Heart right ventricle (tissue), 16 donors: ENCODE measurements at regions not wholly inside any gene's neighbourhood (a gene's known extent, or its start where the extent isn't known, plus 50 kb on each side); places are given as distances from the start of the nearest gene placed in this dataset.
A peak's percentile ranks its signal among the peaks of the same experiment; 100 is the strongest.
"Not testable (repeated sequence)": the region's sequence is repeated elsewhere in the genome, so short reads cannot be mapped to it uniquely, and the experiment has no call there.

ENCODE experiments used
- ATAC-seq, 8 donors: fragments of 200-7000 bp; cut with Tn5 transposase; one replicate each; pipeline ENCODE4 v1.9.1; 2020; ENCODE audit warnings: mild to moderate bottlenecking in 8 of 8, moderate library complexity in 8 of 8, moderate number of reproducible peaks in 1 of 8
- DNase-seq, 2 donors: peaks; one replicate each; pipeline ENCODE4 v3.0.0-alpha.2; 2020
- H3K27ac ChIP-seq, 10 donors: fragments of 200-600 bp; sonication (generic) in 2 of 10; one replicate each; pipeline versions ENCODE4 v1.5.0 to v1.8.0; 2020 to 2022; ENCODE audit warnings: mild to moderate bottlenecking in 3 of 10
- H3K27me3 ChIP-seq, 7 donors: fragments of 200-600 bp; one replicate each; pipeline ENCODE4 v1.8.0; 2021 to 2022; ENCODE audit warnings: mild to moderate bottlenecking in 2 of 7
- H3K36me3 ChIP-seq, 9 donors: fragments of 200-600 bp; sonication (generic) in 1 of 9; one replicate each; pipeline versions ENCODE4 v1.5.0 to v1.8.0; 2020 to 2022; ENCODE audit warnings: mild to moderate bottlenecking in 2 of 9
- H3K4me1 ChIP-seq, 9 donors: fragments of 200-600 bp; sonication (generic) in 1 of 9; one replicate each; pipeline versions ENCODE4 v1.5.0 to v1.8.0; 2020 to 2022; ENCODE audit warnings: mild to moderate bottlenecking in 4 of 9
- H3K4me3 ChIP-seq, 10 donors: fragments of 200-600 bp; sonication (generic) in 2 of 10; one replicate each; pipeline versions ENCODE4 v1.5.0 to v1.8.0; 2020 to 2022; ENCODE audit warnings: mild to moderate bottlenecking in 7 of 10, moderate library complexity in 2 of 10
- H3K9me3 ChIP-seq, 11 donors: fragments of 200-600 bp in 10 of 11; sonication (generic) in 2 of 11; one replicate each; pipeline versions ENCODE4 v1.5.0 to v1.8.0; 2013 to 2022; ENCODE audit warnings: mild to moderate bottlenecking in 2 of 11, control low read depth in 1 of 11, moderate library complexity in 1 of 11
- CTCF ChIP-seq, 9 donors: fragments of 200-600 bp; sonication (generic) in 2 of 9; IDR thresholded peaks; one replicate each; pipeline versions ENCODE4 v1.5.0 to v1.8.0; 2021 to 2022; ENCODE audit warnings: antibody characterized with exemption in 9 of 9, mild to moderate bottlenecking in 5 of 9, moderate library complexity in 1 of 9
- WGBS, 2 donors: extraction: QIAGEN DNeasy Blood & Tissue Kit; methylation state at CpG; one replicate each; pipeline ENCODE4 v1.1.7; 2013; ENCODE audit warnings: inconsistent platforms in 1 of 2; 5-methylcytosine and 5-hydroxymethylcytosine counted together
- intact Hi-C, 10 donors: fragments of 100-400 bp; cut with DNase I; formaldehyde crosslinking; loops; one replicate each; pipeline versions ENCODE4 v1.11.1 to v1.14.2; 2022
- donor health status: Arrhythmogenic right ventricular cardiomyopathy.
- donor health status: ischemic (EF 13 %, LVEDD 7.1; RV severe dilation, severe dysfunction).
- donor health status: healthy with polysubstance abuse.
- donor health status: DM: no; HTN: yes; CAD: no.
- donor health status: DM: no; HTN: no; CAD: no.
- donor health status: ischemic (EF 25% LVEDD 6.9; RV normal size, moderate dysfunction).
- donor health status: ischemic (EF 25% LVEDD 5.7; RV mildly dilated, moderate dysfunction).
- donor health status: healthy.
- donor health status: DM: yes; HTN: yes; CAD: no.
- donor health status: Ischemic cardiomyopathy.
- donor health status: ischemic (EF 35%, LVEDD 5.7; RV mildly dilated, moderate dysfunction).
- donor health status: nonischemic (EF 11% LVEDD 7.7; RV severe dilation, severe dysfunction).
- donor health status: DM: yes; HTN: yes; CAD: no.
- donor health status: PGD.
- donor health status: ischemic (EF 29% LVEDD 5.4; RV normal size, mild dysfunction).
- donor health status: nonischemic (EF 23%, LVEDD 6.1; RV moderate dilation, normal function).

DNA sequence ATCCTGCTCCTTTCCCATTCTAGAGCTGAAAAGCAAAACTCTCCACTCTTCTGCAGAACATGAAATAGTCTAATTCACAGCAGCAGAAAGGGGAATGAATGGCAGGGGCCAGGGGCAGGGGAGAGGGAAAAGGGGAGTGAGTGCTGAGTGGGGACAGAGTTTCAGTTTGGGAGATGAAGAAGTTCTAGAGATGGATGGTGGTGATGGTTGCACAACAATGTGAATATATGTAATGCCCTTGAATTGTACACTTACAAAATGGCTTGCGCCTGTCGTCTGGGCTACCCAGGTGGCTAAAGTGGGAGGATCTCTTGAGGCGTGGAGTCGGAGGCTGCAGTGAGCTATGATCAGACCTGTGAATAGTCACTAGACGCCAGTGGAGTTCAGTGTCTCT, 78.5 kb upstream of the MEF2A start:
- WGBS, 2 donors = 91% methylated on average over 5 of the region's 5 CpGs
- DNase-seq (no peak), ATAC-seq (no peak)
- Histone ChIP-seq H3K27ac (peak overlapping the region; percentile 60 to 92 (median 82)), H3K9me3 (peaks cover 0 to 3% (median 0%) of the 10 kb centered on the region in 11 donors), H3K4me3 (peak overlapping the region in 1 of 10 donors; percentile 48), H3K36me3 (no peaks in the 10 kb centered on the region), H3K27me3 (no peaks in the 10 kb centered on the region), H3K4me1 (peaks cover 12 to 37% (median 26%) of the 10 kb centered on the region in 9 donors)
- no peak for TF ChIP-seq CTCF (IDR thresholded peaks at IDR 0.05)
- intact Hi-C loops = loop anchor here in 2 of 10 donors (5.0 to 10.0 kb wide), 2 partner anchors 63 to 75 kb away; no protein-coding TSS in a partner anchor

DNA sequence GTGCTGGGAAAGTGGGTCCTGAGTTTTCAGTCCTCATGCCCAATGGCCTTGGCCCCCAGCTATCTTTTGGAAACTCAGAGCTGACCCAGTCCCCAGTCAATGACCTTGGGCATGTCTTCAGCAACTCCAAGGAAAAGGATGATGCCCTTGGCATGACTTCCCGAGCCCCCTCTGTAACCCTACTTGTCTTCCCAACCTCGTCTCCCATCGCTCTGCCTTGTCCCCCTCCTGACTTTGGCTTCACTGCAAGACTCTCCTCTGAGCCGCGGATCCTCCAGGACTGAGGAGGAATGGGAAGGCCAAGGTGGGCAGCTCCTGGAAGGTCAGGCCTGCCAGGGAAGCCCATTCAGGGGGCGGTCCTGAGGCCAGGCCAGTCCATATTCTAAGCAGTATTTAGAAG, 73.5 kb upstream of the MEF2A start:
- Histone ChIP-seq H3K27ac (no peak overlapping the region), H3K4me3 (no peak overlapping the region), H3K27me3 (no peaks in the 10 kb centered on the region), H3K9me3 (peaks cover 0 to under 1% (median 0%) of the 10 kb centered on the region in 11 donors), H3K4me1 (peaks cover 0 to 27% (median 10%) of the 10 kb centered on the region in 9 donors), H3K36me3 (no peaks in the 10 kb centered on the region)
- no peak for DNase-seq
- TF ChIP-seq CTCF (IDR thresholded peaks at IDR 0.05) = no peak
- ATAC-seq = no peak
- WGBS, 2 donors = 97 to 99% methylated on average over 6 of the region's 6 CpGs
- intact Hi-C loops = no loop called here

- intact Hi-C loops = no loop called here
- 96 to 97% methylated on average over 10 of the region's 10 CpGs for WGBS, 2 donors
- ATAC-seq = no peak
Measured at GRCh38 chr15:99492716-99493115, 73.1 kb upstream of the MEF2A start.

GRCh38 chr15:99493461-99493860, 72.3 kb upstream of the MEF2A start:
- no peak overlapping the region for H3K4me3 ChIP-seq
- no peak for TF ChIP-seq CTCF (IDR thresholded peaks at IDR 0.05)
- intact Hi-C loops = no loop called here
- WGBS, 2 donors = 96% methylated on average over 11 of the region's 11 CpGs
- H3K27ac ChIP-seq = no peak overlapping the region
- H3K4me1 ChIP-seq = peaks cover 0 to 16% (median 7%) of the 10 kb centered on the region in 9 donors
- H3K9me3 ChIP-seq = peaks cover 0 to 4% (median 0%) of the 10 kb centered on the region in 11 donors
- no peaks in the 10 kb centered on the region for H3K27me3 ChIP-seq
- H3K36me3 ChIP-seq = no peaks in the 10 kb centered on the region
- DNase-seq (no peak), ATAC-seq (no peak)

More at GRCh38 chr15:99492716-99493115, 73.1 kb upstream of the MEF2A start:
- H3K4me1 ChIP-seq = peaks cover 0 to 23% (median 7%) of the 10 kb centered on the region in 9 donors
- no peak for DNase-seq
- peaks cover 0 to 3% (median 0%) of the 10 kb centered on the region in 11 donors for H3K9me3 ChIP-seq
- no peaks in the 10 kb centered on the region for H3K36me3 ChIP-seq
- H3K4me3 ChIP-seq = no peak overlapping the region
- no peak overlapping the region for H3K27ac ChIP-seq
- no peak for TF ChIP-seq CTCF (IDR thresholded peaks at IDR 0.05)
- H3K27me3 ChIP-seq = no peaks in the 10 kb centered on the region

GRCh38 chr15:99494536-99495233, 71.1 kb upstream of the MEF2A start:
- DNase-seq, H3K9me3 ChIP-seq, H3K27ac ChIP-seq, H3K4me3 ChIP-seq, H3K27me3 ChIP-seq, intact Hi-C loops, H3K36me3 ChIP-seq: not testable (repeated sequence)
- WGBS, 2 donors = 93 to 94% methylated on average over 38 to 40 of the region's 40 CpGs
- H3K4me1 ChIP-seq = peaks cover 0 to 16% (median 7%) of the 10 kb centered on the region in 9 donors
- ATAC-seq = peak in 1 of 8 donors; percentile 48
